ENCODE measurements at regions not wholly inside any gene's neighbourhood (a gene's known extent, or its start where the extent isn't known, plus 50 kb on each side); places are given as distances from the start of the nearest gene placed in this dataset.
"Not testable (repeated sequence)": the region's sequence is repeated elsewhere in the genome, so short reads cannot be mapped to it uniquely, and the experiment has no call there.

- not testable (repeated sequence) for H3K4me3 ChIP-seq, H3K27ac ChIP-seq
Measured at GRCh38 chr17:21780919-21781665, 88.8 kb downstream of the KCNJ18 start.

GRCh38 chr17:21781666-21782024, 89.3 kb downstream of the KCNJ18 start:
- H3K4me3 ChIP-seq, H3K27ac ChIP-seq: not testable (repeated sequence)

GRCh38 chr17:21782107-21782506, 89.8 kb downstream of the KCNJ18 start:
- H3K27ac ChIP-seq, H3K4me3 ChIP-seq: not testable (repeated sequence)

GRCh38 chr17:21782604-21783003, 90.3 kb downstream of the KCNJ18 start:
- not testable (repeated sequence) for H3K27ac ChIP-seq, H3K4me3 ChIP-seq

- not testable (repeated sequence) for H3K27ac ChIP-seq, H3K4me3 ChIP-seq
Measured at GRCh38 chr17:21783017-21783416, 90.7 kb downstream of the KCNJ18 start.

GRCh38 chr17:21814272-21814671, 121.9 kb downstream of the KCNJ18 start:
- not testable (repeated sequence) for H3K4me3 ChIP-seq, H3K27ac ChIP-seq

- no peak overlapping the region for H3K4me3 ChIP-seq
- no peak overlapping the region for H3K27ac ChIP-seq
Measured at GRCh38 chr17:21814776-21815175, 122.5 kb downstream of the KCNJ18 start.

- Histone ChIP-seq H3K4me3 (no peak overlapping the region), H3K27ac (no peak overlapping the region)
Measured at GRCh38 chr17:21815352-21816063, 123.2 kb downstream of the KCNJ18 start.

GRCh38 chr17:21816592-21817567, 124.6 kb downstream of the KCNJ18 start:
- H3K27ac ChIP-seq = no peak overlapping the region
- H3K4me3 ChIP-seq = no peak overlapping the region

- Histone ChIP-seq H3K4me3 (no peak overlapping the region), H3K27ac (no peak overlapping the region)
Measured at GRCh38 chr17:21817791-21818364, 125.6 kb downstream of the KCNJ18 start.

- H3K4me3 ChIP-seq = no peak overlapping the region
- no peak overlapping the region for H3K27ac ChIP-seq
Measured at GRCh38 chr17:21823090-21823489, 130.8 kb downstream of the KCNJ18 start.

- H3K4me3 ChIP-seq = no peak overlapping the region
- H3K27ac ChIP-seq = no peak overlapping the region
Measured at GRCh38 chr17:21823643-21824042, 131.3 kb downstream of the KCNJ18 start.

- H3K27ac ChIP-seq = no peak overlapping the region
- H3K4me3 ChIP-seq = no peak overlapping the region
Measured at GRCh38 chr17:21841839-21842238, 149.5 kb downstream of the KCNJ18 start.

- Histone ChIP-seq H3K4me3 (peak overlapping the region in 4 of 7 experiments; percentile 10 to 31 (median 17)), H3K27ac (no peak overlapping the region)
Measured at GRCh38 chr17:21842332-21843317, 150.3 kb downstream of the KCNJ18 start.

- peak overlapping the region in 3 of 7 experiments; percentile 10 to 31 (median 13) for H3K4me3 ChIP-seq
- no peak overlapping the region for H3K27ac ChIP-seq
Measured at GRCh38 chr17:21843318-21843865, 151.1 kb downstream of the KCNJ18 start.

GRCh38 chr17:21843951-21844590, 151.7 kb downstream of the KCNJ18 start:
- no peak overlapping the region for H3K27ac ChIP-seq
- H3K4me3 ChIP-seq = no peak overlapping the region

- H3K4me3 ChIP-seq, H3K27ac ChIP-seq: not testable (repeated sequence)
Measured at GRCh38 chr17:21848510-21848909, 156.2 kb downstream of the KCNJ18 start.

GRCh38 chr17:21849030-21849429, 156.7 kb downstream of the KCNJ18 start:
- not testable (repeated sequence) for H3K27ac ChIP-seq, H3K4me3 ChIP-seq
